PC-9 (cell line): ENCODE measurements at regions not wholly inside any gene's neighbourhood (a gene's known extent, or its start where the extent isn't known, plus 50 kb on each side); places are given as distances from the start of the nearest gene placed in this dataset.

Experiments
- BruUV-seq: library from RNA; stranded (reverse); fragments of 400-500 nt; replicated peaks from 2 replicates; lab custom pipeline; 2021; lab: Mats Ljungman, UMichigan
- CTCF ChIA-PET: fragments of 300-600 bp; sonication (Branson Sonifier 250); formaldehyde crosslinking; loops from one replicate; lab custom pipeline; 2022; ENCODE audit warnings: antibody characterized with exemption; lab: Charles Lee
- POLR2A ChIA-PET: fragments of 300-600 bp; sonication (Branson Sonifier 250); formaldehyde crosslinking; loops from one replicate; lab custom pipeline; 2022; ENCODE audit warnings: antibody characterized with exemption; ENCODE audit not compliant: unreplicated experiment; lab: Charles Lee
- DNase-seq, 2 experiments: peaks; one replicate each; pipeline versions ENCODE4 v3.0.0 to v3.0.0-alpha.2; 2015 to 2022; ENCODE audit warnings: mixed read lengths in 1 of 2
- H2AFZ ChIP-seq: fragments of 200-600 bp; sonication (generic); 2 replicates; pipeline ENCODE4 v1.8.1; 2017; ENCODE audit warnings: antibody characterized with exemption
- H3F3A ChIP-seq: fragments of 200-600 bp; sonication (generic); 2 replicates; pipeline ENCODE4 v1.8.1; 2017; ENCODE audit warnings: antibody characterized with exemption, mild to moderate bottlenecking, low read depth; ENCODE audit not compliant: insufficient read depth
- H3K27ac ChIP-seq: fragments of 200-600 bp; sonication (generic); 2 replicates; pipeline ENCODE4 v1.6.1; 2016; ENCODE audit warnings: mixed run types
- H3K27me3 ChIP-seq: fragments of 200-600 bp; sonication (generic); 2 replicates; pipeline ENCODE4 v1.6.1; 2016; ENCODE audit warnings: low read depth, mixed run types; ENCODE audit not compliant: insufficient read depth
- H3K36me3 ChIP-seq: fragments of 200-600 bp; sonication (generic); 2 replicates; pipeline ENCODE4 v1.6.1; 2016; ENCODE audit warnings: low read depth, mixed run types
- H3K4me1 ChIP-seq: fragments of 200-600 bp; sonication (generic); replicated peaks from 2 replicates; pipeline ENCODE4 v1.6.1; 2016; ENCODE audit warnings: mixed run types; ENCODE audit not compliant: insufficient read depth
- H3K4me2 ChIP-seq: fragments of 200-600 bp; sonication (generic); 2 replicates; pipeline ENCODE4 v1.6.1; 2017; ENCODE audit warnings: mixed run types
- H3K4me3 ChIP-seq: fragments of 200-600 bp; sonication (generic); 2 replicates; pipeline ENCODE4 v1.6.1; 2016; ENCODE audit warnings: mixed run types
- H3K79me2 ChIP-seq: fragments of 200-600 bp; sonication (generic); 2 replicates; pipeline ENCODE4 v1.6.1; 2017; ENCODE audit warnings: low read depth, mixed run types
- H3K9me2 ChIP-seq: fragments of 200-600 bp; sonication (generic); 2 replicates; pipeline ENCODE4 v1.8.1; 2017; ENCODE audit warnings: mild to moderate bottlenecking; ENCODE audit not compliant: insufficient read depth
- H3K9me3 ChIP-seq: fragments of 200-600 bp; sonication (generic); 2 replicates; pipeline ENCODE4 v1.8.1; 2016; ENCODE audit warnings: low read depth; ENCODE audit not compliant: insufficient read depth
- H4K20me1 ChIP-seq: fragments of 200-600 bp; sonication (generic); 2 replicates; pipeline ENCODE4 v1.8.1; 2017; ENCODE audit not compliant: insufficient read depth
- CTCF ChIP-seq: fragments of 200-600 bp; sonication (generic); conservative IDR thresholded peaks from 2 replicates; pipeline ENCODE4 v1.6.1; 2017; ENCODE audit warnings: mixed run types, antibody characterized with exemption, mild to moderate bottlenecking, moderate library complexity
- EZH2 ChIP-seq: fragments of 200-600 bp; sonication (generic); IDR thresholded peaks from 2 replicates; pipeline ENCODE4 v1.8.0; 2017; ENCODE audit warnings: antibody characterized with exemption, low read depth
- intact Hi-C: fragments of 100-400 bp; cut with micrococcal nuclease; formaldehyde crosslinking; loops from one replicate; pipeline ENCODE4 v1.10.0; 2022; ENCODE audit not compliant: unreplicated experiment

- no peak for DNase-seq
- no TSS peak for BruUV-seq
- Histone ChIP-seq H3K9me2 (no peaks in the 10 kb centered on the region), H3K4me3 (no peak overlapping the region), H4K20me1 (no peaks in the 10 kb centered on the region), H3F3A (no peaks in the 10 kb centered on the region), H3K9me3 (no peaks in the 10 kb centered on the region), H2AFZ (0 out of 2 replicates have a peak overlapping the region, but pooled peaks have one; percentile 14), H3K27me3 (no peaks in the 10 kb centered on the region), H3K36me3 (no peaks in the 10 kb centered on the region), H3K4me2 (no peak overlapping the region), H3K79me2 (no peaks in the 10 kb centered on the region), H3K27ac (no peak overlapping the region), H3K4me1 (0 out of 2 replicates have a peak, but pooled peaks cover 4% of the 10 kb centered on the region)
- ChIA-PET POLR2A (interaction anchor here (0.6 to 0.7 kb wide), 2 partner anchors 196 to 366 kb away, joined by 3 to 6 read pairs; no protein-coding TSS in a partner anchor), CTCF (interaction anchor here (0.6 kb wide), 1 partner anchor 872 kb away, joined by 3 read pairs; no protein-coding TSS in a partner anchor)
- TF ChIP-seq CTCF (no peak), EZH2 (no peak)
- intact Hi-C loops, result loop anchor here (5.0 to 10.0 kb wide), 3 partner anchors 91 to 519 kb away; partner anchors contain the start of gene CBLB
Observed at GRCh38 chr3:106206146-106206545, 337.3 kb upstream of the CBLB start.

- Histone ChIP-seq H3K9me2 (no peaks in the 10 kb centered on the region), H3K4me3 (no peak overlapping the region), H3K36me3 (no peaks in the 10 kb centered on the region), H3K27me3 (no peaks in the 10 kb centered on the region), H3K79me2 (no peaks in the 10 kb centered on the region), H3K4me2 (no peak overlapping the region), H3K27ac (no peak overlapping the region), H2AFZ (0 out of 2 replicates have a peak overlapping the region, but pooled peaks have one; percentile 14), H3K9me3 (no peaks in the 10 kb centered on the region), H4K20me1 (no peaks in the 10 kb centered on the region), H3F3A (no peaks in the 10 kb centered on the region), H3K4me1 (0 out of 2 replicates have a peak, but pooled peaks cover 4% of the 10 kb centered on the region)
- no TSS peak for BruUV-seq
- TF ChIP-seq CTCF, result no peak
- no peak for TF ChIP-seq EZH2
- intact Hi-C loops, result loop anchor here (5.0 to 10.0 kb wide), 3 partner anchors 92 to 519 kb away; partner anchors contain the start of gene CBLB
- DNase-seq, result no peak
- POLR2A ChIA-PET, result no interaction called here
- CTCF ChIA-PET, result no interaction called here
Observed at GRCh38 chr3:106206613-106207012, 337.8 kb upstream of the CBLB start.

- no peak for TF ChIP-seq EZH2
- TF ChIP-seq CTCF, result no peak
- ChIA-PET POLR2A (no interaction called here), CTCF (no interaction called here)
- Histone ChIP-seq H4K20me1 (no peaks in the 10 kb centered on the region), H3K9me2 (no peaks in the 10 kb centered on the region), H3F3A (no peaks in the 10 kb centered on the region), H3K9me3 (no peaks in the 10 kb centered on the region), H3K27ac (no peak overlapping the region), H3K4me1 (0 out of 2 replicates have a peak, but pooled peaks cover 4% of the 10 kb centered on the region), H3K4me2 (no peak overlapping the region), H2AFZ (no peak overlapping the region), H3K79me2 (no peaks in the 10 kb centered on the region), H3K27me3 (no peaks in the 10 kb centered on the region), H3K36me3 (no peaks in the 10 kb centered on the region), H3K4me3 (no peak overlapping the region)
- BruUV-seq, result no TSS peak
- no peak for DNase-seq
- intact Hi-C loops, result loop anchor here (5.0 to 10.0 kb wide), 3 partner anchors 93 to 521 kb away; partner anchors contain the start of gene CBLB
Observed at GRCh38 chr3:106208251-106208650, 339.4 kb upstream of the CBLB start.
